ENCODE measurements at regions not wholly inside any gene's neighbourhood (a gene's known extent, or its start where the extent isn't known, plus 50 kb on each side); places are given as distances from the start of the nearest gene placed in this dataset.

DNA sequence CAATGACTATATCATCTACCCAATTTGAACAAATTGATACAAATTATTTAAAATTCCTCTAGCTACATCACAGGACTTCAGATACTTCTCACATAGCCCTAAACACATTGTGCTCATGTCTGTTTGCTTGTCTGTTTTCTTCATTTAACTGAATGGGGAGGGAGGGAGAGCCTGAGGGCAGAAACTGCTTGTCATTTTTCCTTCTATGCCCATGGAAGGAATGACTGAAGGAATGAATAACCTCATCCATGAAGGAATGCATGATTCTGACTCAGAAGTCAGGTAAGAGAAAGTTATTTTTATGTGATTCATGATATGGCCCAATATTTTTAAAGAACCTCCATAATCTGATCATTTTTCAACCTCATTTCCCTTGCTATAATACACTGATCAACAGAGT lies 418.0 kb upstream of the PITX2 start:
- TF ChIP-seq TCF12 (IDR thresholded peaks at IDR 0.05; ENCODE audit: low read depth) (no peak), TAF1 (IDR thresholded peaks at IDR 0.05; ENCODE audit: low read depth) (no peak), ZBTB7A (IDR thresholded peaks at IDR 0.05; ENCODE audit: low read depth) (no peak), RAD21 (IDR thresholded peaks at IDR 0.05; ENCODE audit: low read depth) (no peak)

Data from Ishikawa (cell line).